DMS 273 treated with DMSO at 0.1 percent for 48 hours (cell line): ENCODE measurements at regions not wholly inside any gene's neighbourhood (a gene's known extent, or its start where the extent isn't known, plus 50 kb on each side); places are given as distances from the start of the nearest gene placed in this dataset.

Experiments used
- DNase-seq: peaks from one replicate; lab custom pipeline; 2025; lab: John Stamatoyannopoulos, UW

DNA sequence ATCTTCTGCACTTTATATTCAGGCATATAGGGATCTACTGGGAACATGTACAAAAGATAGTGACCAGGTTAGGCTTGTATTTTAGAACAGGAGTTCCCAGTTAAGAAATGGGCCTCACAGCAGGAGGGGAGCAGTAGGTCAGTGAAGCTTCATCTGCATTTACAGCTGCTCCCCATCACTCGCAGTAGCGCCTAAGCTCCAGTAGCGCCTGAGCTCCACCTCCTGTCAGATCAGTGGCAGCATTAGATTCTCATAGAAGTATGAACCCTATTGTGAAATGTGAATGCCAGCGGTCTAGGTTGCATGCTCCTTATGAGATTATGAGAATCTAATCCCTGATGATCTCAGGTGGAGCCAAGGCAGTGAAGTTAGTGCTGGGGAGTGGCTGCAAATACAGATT lies 224.4 kb upstream of the CYRIA start:
- DNase-seq: no peak

- DNase-seq: no peak
These were observed 219.4 kb upstream of the CYRIA start for GRCh38 chr2:16885027-16885426.

- no peak for DNase-seq
These were observed 217.1 kb upstream of the CYRIA start for GRCh38 chr2:16882706-16883105.

DNA sequence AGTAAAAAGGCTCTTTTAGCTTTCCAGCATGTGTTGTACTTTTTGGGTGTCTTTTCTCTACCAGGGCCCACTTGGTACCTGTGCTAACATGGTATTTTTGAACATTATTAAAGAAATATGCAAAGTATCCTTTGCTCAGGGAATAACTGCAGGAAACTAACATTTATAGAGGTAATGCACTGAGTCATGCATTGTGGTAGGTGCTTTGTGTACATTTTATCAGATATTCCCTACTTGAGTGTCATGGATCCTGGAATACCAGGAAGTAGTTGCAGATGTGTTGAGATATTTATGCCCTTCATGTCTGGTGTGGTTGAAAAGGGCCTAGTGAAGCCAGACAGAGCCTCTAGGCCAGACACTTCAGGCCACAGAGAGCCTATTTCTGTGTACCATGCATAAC lies 215.5 kb upstream of the CYRIA start:
- DNase-seq: no peak

- no peak for DNase-seq
These were observed 205.8 kb upstream of the CYRIA start for GRCh38 chr2:16871411-16871810.

GRCh38 chr2:16870491-16871076 lies 204.9 kb upstream of the CYRIA start:
- DNase-seq: no peak

- no peak for DNase-seq
These were observed 204.1 kb upstream of the CYRIA start for GRCh38 chr2:16869711-16870110.

GRCh38 chr2:16862471-16862870 lies 196.8 kb upstream of the CYRIA start:
- DNase-seq: no peak

- no peak for DNase-seq
These were observed 195.9 kb upstream of the CYRIA start for GRCh38 chr2:16861530-16861929.

GRCh38 chr2:16861111-16861510 lies 195.5 kb upstream of the CYRIA start:
- no peak for DNase-seq

GRCh38 chr2:16860627-16861026 lies 195.0 kb upstream of the CYRIA start:
- no peak for DNase-seq

- no peak for DNase-seq
These were observed 189.5 kb upstream of the CYRIA start for GRCh38 chr2:16855183-16855582.

DNA sequence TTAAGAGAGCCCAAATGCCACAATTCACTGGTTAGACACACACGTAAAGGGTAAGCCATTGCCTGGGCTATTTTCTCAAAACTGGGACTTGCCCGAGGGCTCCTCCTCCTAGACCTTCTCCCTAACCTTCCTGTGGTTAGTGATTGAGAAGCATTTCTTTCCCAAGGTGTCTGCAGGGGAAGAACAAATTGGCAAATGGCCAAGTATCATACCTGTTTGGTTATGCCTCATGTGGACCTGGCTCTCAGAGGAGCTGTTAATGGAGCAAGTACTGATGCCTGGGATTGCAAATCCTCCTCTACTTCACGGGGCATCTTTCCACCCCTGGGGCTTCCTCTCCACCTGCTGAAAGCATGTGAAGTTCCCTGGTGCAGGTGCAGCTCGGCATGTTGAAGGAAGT lies 187.5 kb upstream of the CYRIA start:
- no peak for DNase-seq

GRCh38 chr2:16852651-16853050 lies 187.0 kb upstream of the CYRIA start:
- no peak for DNase-seq

GRCh38 chr2:16851126-16851525 lies 185.5 kb upstream of the CYRIA start:
- no peak for DNase-seq

- no peak for DNase-seq
These were observed 175.0 kb upstream of the CYRIA start for GRCh38 chr2:16840496-16841172.

DNA sequence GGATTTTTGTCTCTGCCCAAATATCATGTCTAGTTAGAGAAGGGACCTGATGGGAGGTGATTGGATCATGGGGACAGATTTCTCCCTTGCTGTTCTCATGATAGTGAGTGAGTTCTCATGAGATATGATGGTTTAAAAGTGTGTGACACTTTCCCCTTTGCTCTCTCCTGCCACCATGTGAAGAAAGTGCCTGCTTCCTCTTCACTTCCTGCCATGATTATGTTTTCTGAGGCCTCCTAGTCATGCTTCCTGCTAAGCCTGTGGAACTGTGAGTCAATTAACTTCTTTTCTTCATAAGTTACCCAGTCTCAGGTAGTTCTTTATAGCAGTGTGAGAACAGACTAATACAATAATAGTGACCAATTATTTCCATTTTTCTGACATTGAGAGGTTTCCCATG lies 167.3 kb upstream of the CYRIA start:
- no peak for DNase-seq

DNA sequence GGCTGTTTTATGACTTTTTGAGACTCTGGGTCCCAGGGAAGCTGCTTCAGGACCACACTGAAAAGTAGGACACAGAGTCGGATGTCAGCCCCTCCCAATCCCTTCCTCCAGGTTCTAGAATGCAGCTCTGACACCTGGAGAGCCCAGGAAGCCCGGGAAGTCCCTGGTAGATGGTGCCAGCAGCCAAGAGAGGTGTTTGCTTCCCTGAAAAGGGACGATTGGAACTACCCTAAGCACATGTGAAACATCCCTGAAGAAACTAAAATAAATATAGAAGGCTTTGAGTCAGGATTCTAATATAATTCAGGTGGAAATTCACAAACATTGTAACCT lies 163.2 kb upstream of the CYRIA start:
- DNase-seq: no peak

DNA sequence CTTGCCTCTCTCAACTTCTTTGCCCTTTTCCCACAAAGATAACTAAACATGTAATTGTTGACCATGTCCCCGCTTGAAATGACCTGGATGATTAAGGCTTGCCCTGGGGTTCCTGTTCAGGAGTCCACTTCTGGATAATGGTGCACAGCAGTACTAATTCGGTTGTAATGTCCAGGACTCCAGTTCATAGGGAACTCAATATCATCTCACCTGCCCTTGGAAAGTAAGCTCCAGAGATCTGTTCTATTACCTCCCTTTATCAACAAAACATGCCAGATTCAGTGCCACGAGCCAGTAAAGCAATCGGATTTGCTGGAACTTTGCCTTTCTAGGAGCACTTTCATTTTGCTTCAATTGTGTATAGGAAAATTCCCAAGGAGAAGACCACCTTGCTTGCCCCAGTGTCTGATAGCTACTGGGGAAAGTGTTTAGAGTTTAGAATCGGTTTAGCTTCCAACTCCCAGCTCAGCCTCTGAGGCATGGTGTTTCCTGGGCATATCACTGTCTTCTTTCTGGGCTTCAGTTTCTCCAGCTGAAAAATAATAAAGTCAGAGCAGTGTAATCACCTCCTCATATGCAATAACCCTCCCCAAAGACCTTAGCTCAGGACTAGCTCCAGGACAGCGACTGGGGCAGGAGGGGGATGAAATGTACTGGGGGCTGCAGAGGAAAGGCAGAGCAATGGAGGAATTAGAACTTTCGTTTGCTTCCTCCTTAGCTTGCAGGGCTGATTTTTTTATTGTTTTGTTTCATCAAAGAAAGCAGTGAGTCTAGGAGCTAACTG lies 162.6 kb upstream of the CYRIA start:
- no peak for DNase-seq

DNA sequence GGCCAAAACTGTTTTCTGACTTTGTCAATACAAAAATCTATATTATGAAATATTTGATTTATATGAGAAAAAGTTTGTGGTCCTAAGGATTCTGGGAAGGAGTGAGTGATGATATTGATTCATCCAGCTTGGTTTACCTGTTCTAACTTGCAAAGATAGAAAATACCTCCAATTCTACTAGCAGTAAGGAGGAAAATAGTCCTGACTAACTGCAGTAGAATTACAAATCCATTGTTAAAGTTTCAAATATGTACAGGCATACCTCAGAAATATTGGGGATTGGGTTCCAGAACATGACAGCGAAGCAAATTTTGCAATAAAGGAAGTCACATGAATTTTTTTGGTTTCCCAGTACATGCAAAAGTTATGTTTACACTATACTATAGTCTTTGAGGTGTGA lies 158.8 kb upstream of the CYRIA start:
- DNase-seq: no peak

GRCh38 chr2:16821692-16822091 lies 156.1 kb upstream of the CYRIA start:
- no peak for DNase-seq

DNA sequence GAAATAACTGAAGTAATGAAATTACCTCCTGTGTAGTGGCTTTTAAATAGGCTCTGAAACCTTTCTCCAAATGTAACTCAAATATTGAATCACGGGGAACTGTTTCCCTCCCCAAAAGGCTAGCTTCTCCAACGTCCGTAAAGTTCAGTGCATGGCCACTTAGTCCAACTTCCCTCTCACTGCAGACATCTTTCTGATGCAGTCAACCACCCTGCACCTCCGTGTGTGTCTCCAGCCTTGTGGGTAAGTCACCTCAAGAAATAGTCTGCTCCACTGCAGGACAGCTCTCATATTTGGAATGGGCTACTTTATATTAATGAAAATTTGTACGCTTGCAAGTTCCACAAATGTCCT lies 152.5 kb upstream of the CYRIA start:
- DNase-seq: no peak

DNA sequence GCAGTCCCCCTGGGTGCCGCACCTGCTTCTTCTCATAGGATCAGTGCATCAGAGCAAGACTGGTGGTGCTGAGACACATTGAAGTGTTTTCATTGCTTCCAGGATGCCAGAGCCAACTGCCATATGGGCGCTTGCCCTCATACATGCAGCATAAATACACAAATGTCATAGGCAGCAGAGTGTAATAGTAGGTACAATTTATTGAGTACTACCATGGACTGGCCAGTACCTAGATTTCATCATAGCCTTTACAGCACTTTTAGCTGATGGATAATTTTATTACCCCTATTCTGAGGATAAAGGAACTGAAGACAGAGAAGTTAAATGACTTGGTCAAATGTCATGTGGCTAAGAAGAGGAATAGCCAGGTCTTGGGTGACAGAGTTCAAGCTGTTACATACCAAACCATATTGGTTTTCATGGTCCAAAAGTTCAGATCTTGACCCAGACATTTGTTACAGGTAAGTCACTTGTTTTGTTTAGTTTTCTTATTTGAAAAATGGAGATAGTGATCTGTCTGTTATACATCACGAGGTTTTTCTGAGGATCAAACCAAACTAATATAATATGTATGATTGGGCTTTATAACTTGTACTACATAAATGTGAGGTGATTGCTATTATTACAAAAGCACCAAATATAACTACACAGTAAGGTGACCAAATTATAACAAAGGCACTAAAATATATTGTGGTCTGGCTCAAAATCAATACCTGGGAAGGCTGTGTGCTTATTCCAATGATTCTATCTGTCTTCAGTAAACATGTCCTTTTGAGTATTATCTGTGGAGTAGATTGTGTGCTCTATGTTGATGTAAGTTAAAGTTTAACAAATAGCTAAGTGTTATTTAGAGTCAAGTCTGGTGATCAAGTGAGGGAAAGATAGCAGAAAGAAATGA lies 151.9 kb upstream of the CYRIA start:
- no peak for DNase-seq
